ENCODE measurements at regions not wholly inside any gene's neighbourhood (a gene's known extent, or its start where the extent isn't known, plus 50 kb on each side); places are given as distances from the start of the nearest gene placed in this dataset.

- POLR2A ChIA-PET: no interaction called here
- no peak for TF ChIP-seq CTCF (IDR thresholded peaks at IDR 0.05; ENCODE audit: control extremely low read depth, extremely low read depth, low read depth, missing control alignments)
- no peak for DNase-seq (ENCODE audit: extremely low spot score)
- CTCF ChIA-PET: no interaction called here
Observed at GRCh38 chr16:51636920-51637769, 486.1 kb upstream of the SALL1 start.

DNA sequence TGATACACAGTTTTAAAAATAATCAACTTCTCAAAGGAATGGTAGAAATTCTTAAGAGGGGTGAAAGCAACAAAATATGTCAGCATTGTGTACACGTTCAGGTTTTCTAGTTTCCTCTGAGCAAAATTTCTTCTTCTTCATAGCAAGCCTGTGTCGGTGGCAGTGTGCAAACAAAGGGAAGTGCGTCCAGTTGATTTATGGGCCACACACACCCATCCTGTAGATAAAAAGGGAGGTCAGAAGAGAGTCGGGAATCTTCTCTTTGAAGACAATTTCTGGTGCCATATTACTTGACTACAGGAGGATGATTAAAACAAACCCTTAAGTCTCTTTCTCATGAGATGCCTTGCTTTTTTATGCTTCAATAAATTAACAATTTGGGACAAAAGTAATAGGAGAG, 484.1 kb upstream of the SALL1 start:
- POLR2A ChIA-PET: no interaction called here
- DNase-seq (ENCODE audit: extremely low spot score): no peak
- no peak for TF ChIP-seq CTCF (IDR thresholded peaks at IDR 0.05; ENCODE audit: control extremely low read depth, extremely low read depth, low read depth, missing control alignments)
- CTCF ChIA-PET: no interaction called here

DNA sequence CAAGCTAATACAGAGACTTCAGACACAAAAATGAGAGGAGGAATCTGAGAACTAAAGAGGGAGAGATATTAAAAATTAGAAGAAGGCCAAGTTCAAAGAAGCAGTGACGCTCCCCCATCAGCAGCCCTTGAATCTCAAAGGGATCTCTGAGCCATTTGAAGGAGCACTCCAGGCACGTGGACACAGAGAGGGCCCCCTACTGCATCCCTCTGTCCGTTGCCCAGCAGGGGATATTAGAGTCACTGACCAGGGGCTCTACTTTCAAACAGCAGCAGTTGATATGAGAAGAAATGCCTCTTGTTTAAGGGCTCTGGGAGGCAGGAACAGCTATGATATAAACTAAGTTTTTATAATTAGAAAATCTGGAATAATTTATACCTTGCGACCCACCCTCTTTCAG, 479.0 kb upstream of the SALL1 start:
- TF ChIP-seq CTCF (IDR thresholded peaks at IDR 0.05; ENCODE audit: control extremely low read depth, extremely low read depth, low read depth, missing control alignments): no peak
- POLR2A ChIA-PET: no interaction called here
- DNase-seq (ENCODE audit: extremely low spot score): no peak
- CTCF ChIA-PET: no interaction called here

DNA sequence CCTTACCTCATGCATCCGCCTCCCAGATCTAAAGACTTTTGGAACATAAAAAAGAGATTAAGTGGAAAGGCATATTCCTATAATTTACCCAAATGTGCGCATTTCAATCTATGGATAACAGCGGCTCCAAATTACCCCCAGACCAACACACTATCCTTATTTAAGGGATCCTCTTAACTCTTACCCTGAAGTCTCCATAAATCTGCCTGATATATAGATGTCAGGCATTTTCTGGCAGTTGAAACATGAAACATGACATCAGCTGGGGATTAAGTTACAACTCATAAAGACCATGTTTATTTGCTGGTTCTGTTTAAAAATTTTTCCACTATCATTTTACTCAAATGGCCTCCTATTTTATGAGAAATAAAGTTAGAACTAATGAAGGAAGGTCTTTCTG, 478.5 kb upstream of the SALL1 start:
- TF ChIP-seq CTCF (IDR thresholded peaks at IDR 0.05; ENCODE audit: control extremely low read depth, extremely low read depth, low read depth, missing control alignments): no peak
- ChIA-PET CTCF (no interaction called here), POLR2A (no interaction called here)
- no peak for DNase-seq (ENCODE audit: extremely low spot score)

DNA sequence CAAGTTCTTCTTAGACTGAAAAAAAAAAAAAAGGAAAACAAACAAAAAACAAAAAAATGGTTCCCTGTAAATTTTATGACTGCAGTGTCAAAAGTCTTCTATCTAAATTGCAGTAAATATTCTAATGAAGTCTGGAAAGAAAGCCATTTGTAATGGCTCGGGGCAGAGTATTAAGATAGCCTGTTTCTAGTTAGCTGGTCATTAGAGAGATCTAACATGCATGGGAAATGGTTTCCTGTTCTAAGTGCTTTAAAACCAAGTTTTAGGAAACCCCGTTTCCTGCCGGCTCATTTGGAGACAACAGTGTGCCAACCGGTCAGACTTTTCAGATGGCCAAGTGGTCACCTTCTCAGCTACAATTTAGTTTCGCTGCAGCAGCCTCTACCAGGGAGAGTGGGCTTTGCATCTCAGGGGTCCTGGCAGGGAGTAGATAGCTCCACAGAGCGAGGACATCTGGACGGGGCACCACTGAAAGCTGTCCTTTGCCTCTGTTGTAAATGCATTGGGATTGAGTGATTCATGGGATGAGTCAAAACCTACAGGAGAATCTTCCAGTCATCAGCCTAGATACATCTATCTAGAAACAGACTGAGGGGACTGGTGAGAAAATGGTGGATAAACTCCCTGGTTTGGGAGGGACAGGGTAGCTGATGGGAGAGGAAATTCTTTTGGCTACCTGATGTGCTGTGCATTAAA, 473.2 kb upstream of the SALL1 start:
- ChIA-PET CTCF (no interaction called here), POLR2A (no interaction called here)
- TF ChIP-seq CTCF (IDR thresholded peaks at IDR 0.05; ENCODE audit: control extremely low read depth, extremely low read depth, low read depth, missing control alignments): no peak
- no peak for DNase-seq (ENCODE audit: extremely low spot score)

- no peak for TF ChIP-seq CTCF (IDR thresholded peaks at IDR 0.05; ENCODE audit: control extremely low read depth, extremely low read depth, low read depth, missing control alignments)
- DNase-seq (ENCODE audit: extremely low spot score): no peak
- ChIA-PET CTCF (no interaction called here), POLR2A (no interaction called here)
Observed at GRCh38 chr16:51621610-51622009, 470.5 kb upstream of the SALL1 start.

Measured in GM10248 (cell line).